ENCODE measurements at regions not wholly inside any gene's neighbourhood (a gene's known extent, or its start where the extent isn't known, plus 50 kb on each side); places are given as distances from the start of the nearest gene placed in this dataset.

- no peak for TF ChIP-seq CTCF (tag by site-specific recombination; IDR thresholded peaks at IDR 0.05)
- no peak for TF ChIP-seq ZNF140 (tag by site-specific recombination; IDR thresholded peaks at IDR 0.05)
- TF ChIP-seq YY1 (tag by site-specific recombination; IDR thresholded peaks at IDR 0.05), result no peak
- TF ChIP-seq ZBTB7A (tag by site-specific recombination; IDR thresholded peaks at IDR 0.05; ENCODE audit: low read depth), result no peak
- no peak for TF ChIP-seq HOXC10 (CRISPR knock-in tag; IDR thresholded peaks at IDR 0.05)
- TF ChIP-seq ZNF157 (tag by site-specific recombination; IDR thresholded peaks at IDR 0.05), result no peak
- no peak for TF ChIP-seq ZNF274 (IDR thresholded peaks at IDR 0.05; ENCODE audit: low read length)
- TF ChIP-seq ZNF274 (tag by site-specific recombination; IDR thresholded peaks at IDR 0.05; ENCODE audit: borderline replicate concordance), result no peak
- TF ChIP-seq ZFP37 (tag by site-specific recombination; IDR thresholded peaks at IDR 0.05), result no peak
- TF ChIP-seq ZBTB11 (tag by site-specific recombination; conservative IDR thresholded peaks at IDR 0.05; ENCODE audit: low read depth), result no peak
- no peak for TF ChIP-seq ZNF692 (tag by site-specific recombination; IDR thresholded peaks at IDR 0.05)
- TF ChIP-seq ZNF239 (tag by site-specific recombination; IDR thresholded peaks at IDR 0.05), result no peak
- TF ChIP-seq ZNF18 (tag by site-specific recombination; IDR thresholded peaks at IDR 0.05), result no peak
- TF ChIP-seq SP2 (tag by site-specific recombination; IDR thresholded peaks at IDR 0.05), result no peak
- no peak for TF ChIP-seq PBX3 (CRISPR knock-in tag; IDR thresholded peaks at IDR 0.05)
These were observed 186.1 kb downstream of the FOXG1 start for GRCh38 chr14:28952666-28953065.
